Tongue (tissue), 1 donor: ENCODE measurements at regions not wholly inside any gene's neighbourhood (a gene's known extent, or its start where the extent isn't known, plus 50 kb on each side); places are given as distances from the start of the nearest gene placed in this dataset.
"Not testable (repeated sequence)": the region's sequence is repeated elsewhere in the genome, so short reads cannot be mapped to it uniquely, and the experiment has no call there.

Experiments used
- DNase-seq: peaks from one replicate; pipeline ENCODE4 v3.0.0-alpha.2; 2015

- no peak for DNase-seq
Observed at GRCh38 chr6:170147832-170148708, 142.8 kb downstream of the DLL1 start.

DNA sequence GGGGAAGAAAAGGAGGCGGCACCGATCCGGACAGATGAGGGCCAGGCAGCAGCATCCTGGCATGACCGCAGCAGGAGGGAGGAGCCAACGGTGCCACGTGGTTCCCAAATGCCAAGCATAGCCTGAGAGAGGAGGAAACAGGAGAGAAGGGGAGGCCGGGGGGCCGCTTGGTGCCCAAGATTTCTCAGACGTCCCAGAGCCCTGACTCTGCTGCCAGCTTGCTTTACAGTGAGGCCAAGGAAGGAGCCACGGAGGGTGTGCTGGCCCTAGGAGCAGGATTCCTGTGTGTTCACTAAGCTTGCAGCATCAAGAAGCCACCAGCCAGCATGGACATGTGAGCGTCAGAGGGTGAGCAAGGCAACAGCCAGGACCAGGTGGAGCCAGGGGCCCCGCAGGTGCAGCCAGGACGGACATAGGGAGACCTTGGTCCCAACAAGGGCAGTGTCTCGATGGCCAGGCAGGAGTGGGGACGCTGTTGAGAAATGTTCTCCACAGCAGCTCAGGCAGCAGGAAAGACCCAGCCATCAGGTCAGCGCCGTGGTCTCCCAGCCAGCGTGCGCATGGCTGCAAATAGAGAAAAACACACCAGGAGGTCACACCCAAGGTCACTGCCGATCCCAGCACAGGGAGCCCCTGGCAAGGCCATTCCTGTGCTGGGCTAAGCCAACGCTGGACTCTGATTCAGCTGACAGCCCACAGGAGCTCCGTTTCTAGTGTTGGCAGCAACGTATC lies 143.7 kb downstream of the DLL1 start:
- no peak for DNase-seq

- DNase-seq = no peak
Observed at GRCh38 chr6:170146640-170147039, 144.2 kb downstream of the DLL1 start.

GRCh38 chr6:170146131-170146530 lies 144.7 kb downstream of the DLL1 start:
- DNase-seq = not testable (repeated sequence)

DNA sequence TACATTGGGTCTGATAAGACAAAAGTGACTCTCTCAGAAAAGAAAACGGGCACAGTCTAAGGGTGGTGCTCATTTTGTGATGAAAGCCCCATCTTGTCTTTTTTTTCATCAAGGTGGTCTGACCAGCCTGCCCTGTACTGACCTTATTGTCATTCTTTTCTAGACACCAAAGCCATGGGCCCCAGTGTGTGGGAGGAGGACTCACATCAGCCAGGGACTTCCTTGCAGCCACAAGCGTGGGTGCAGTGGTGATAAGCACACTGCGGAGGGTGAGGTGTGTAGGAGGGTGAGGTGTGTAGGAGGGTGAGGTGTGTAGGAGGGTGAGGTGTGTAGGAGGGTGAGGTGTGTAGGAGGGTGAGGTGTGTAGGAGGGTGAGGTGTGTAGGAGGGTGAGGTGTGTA lies 145.2 kb downstream of the DLL1 start:
- DNase-seq = not testable (repeated sequence)

- no peak for DNase-seq
Observed at GRCh38 chr6:170145272-170145592, 145.6 kb downstream of the DLL1 start.

- no peak for DNase-seq
Observed at GRCh38 chr6:170144571-170145271, 146.2 kb downstream of the DLL1 start.

DNA sequence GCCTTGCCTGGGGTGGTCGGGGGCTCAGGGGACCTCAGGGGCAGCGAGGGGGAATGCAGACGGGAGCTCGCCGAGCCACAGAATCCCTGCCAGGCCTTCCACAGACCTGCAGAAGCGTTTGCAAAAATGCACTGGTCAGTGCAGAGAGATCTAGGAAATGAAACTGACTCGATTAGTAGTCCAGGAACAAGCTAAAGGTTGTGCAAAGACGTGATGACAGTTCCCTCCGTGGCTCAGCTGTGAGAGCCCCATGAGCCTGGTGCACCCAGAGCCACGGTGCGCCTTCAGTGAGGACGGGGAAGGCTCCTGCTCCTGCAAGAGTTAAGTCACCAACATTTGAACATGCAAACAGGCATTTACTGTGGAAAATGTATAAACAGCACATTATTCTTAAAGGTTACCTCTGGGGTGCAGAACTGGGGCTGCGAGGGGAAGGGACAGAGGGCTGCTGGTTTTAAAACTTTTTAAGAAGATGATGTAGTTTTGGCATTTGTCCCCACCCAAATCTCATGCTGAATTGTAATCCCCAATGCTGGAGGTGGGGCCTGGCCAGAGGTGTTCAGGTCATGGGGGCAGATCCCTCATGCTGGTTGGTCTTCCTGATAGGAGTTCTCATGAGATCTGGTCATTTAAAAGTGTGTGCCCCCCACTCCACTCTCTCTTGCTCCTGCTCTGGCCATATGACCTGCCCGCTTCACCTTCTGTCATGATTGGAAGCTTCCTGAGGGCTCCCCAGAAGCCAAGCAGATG lies 147.3 kb downstream of the DLL1 start:
- DNase-seq = no peak

DNA sequence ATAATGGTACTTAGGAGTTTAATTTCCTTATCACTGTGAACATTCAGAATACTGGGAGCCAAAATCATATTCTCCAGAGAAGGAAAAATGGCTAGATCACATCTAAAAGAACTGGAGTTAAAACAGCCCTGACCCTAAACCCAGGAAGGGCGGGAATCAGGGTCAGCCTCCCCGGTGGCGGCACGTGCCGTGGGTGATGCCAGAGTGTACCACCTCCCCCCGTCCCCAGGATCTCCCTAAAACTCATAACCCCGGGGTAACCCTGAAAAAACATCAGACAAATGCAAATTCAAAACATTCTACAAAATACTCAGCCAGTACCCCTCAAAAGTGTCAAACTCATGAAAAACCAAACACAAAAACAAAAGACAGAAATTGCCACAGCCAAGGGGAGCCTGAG lies 148.3 kb downstream of the DLL1 start:
- DNase-seq = no peak

GRCh38 chr6:170141061-170141460 lies 149.8 kb downstream of the DLL1 start:
- not testable (repeated sequence) for DNase-seq

DNA sequence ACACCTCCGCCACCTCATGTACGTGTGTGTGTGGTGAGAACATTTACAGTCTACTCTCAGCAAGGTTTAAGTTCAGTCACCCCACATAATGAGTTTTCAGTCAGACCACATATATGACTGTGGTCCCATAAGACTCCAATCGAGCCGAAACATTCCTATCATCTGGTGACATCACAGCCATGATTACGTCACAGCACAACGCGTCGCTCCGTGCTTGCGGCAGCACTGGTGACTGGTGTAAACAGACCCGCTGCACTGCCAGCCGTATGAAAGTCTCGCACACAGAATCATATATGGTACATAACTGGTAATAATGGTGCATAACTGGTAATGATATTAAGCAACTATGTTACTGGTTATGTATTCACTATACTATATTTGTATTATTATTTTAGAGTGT lies 150.7 kb downstream of the DLL1 start:
- no peak for DNase-seq

- no peak for DNase-seq
Observed at GRCh38 chr6:170139531-170139930, 151.3 kb downstream of the DLL1 start.

DNA sequence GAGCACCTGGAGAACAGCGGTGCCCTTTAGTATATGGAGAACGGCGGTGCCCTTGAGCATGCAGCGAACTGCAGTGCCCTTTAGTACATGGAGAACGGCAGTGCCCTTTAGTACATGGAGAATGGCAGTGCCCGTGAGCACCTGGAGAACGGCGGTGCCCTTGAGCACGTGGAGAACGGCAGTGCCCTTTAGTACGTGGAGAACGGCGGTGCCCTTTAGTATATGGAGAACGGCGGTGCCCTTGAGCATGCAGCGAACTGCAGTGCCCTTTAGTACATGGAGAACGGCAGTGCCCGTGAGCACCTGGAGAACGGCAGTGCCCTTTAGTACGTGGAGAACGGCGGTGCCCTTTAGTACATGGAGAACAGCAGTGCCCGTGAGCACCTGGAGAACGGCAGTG lies 151.8 kb downstream of the DLL1 start:
- DNase-seq = not testable (repeated sequence)

GRCh38 chr6:170137911-170138910 lies 152.7 kb downstream of the DLL1 start:
- no peak for DNase-seq

- peak; percentile 64 for DNase-seq
Observed at GRCh38 chr6:170137176-170137891, 153.5 kb downstream of the DLL1 start.

GRCh38 chr6:170136541-170137175 lies 154.2 kb downstream of the DLL1 start:
- DNase-seq = no peak

DNA sequence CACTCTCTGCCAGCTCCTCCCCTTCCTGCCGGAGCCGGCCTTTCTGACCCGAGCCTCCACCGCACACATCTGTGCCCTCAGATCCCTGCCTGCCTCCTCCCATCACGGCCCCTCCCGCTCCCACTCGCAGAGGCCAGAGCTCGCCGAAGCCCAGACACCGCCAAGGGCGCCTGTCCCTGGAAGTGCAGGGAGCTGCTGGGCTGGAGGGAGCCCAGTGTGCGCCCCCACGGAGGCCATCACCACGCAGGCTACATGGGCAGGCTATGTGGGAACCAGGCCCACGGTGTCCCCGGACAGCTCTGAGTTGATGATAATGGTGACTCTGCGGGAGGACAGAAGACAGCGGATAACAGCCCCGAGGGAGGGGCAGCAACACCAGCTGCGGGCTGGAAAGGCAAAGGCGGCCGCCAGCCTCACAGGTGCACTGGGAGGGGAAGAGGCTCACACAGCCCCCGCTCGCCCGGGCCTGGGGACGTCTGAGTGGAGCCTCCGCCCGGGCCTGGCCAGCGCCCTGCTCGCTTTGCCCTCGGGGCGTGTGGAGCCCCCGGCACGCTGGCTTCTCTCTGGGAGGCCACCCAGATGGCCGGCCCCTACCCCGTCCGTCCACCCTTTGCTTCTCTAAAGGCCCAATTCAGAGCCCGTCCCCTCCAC lies 154.9 kb downstream of the DLL1 start:
- DNase-seq = no peak

GRCh38 chr6:170135461-170135820 lies 155.4 kb downstream of the DLL1 start:
- DNase-seq = no peak
